MM.1S (cell line): ENCODE measurements at regions not wholly inside any gene's neighbourhood (a gene's known extent, or its start where the extent isn't known, plus 50 kb on each side); places are given as distances from the start of the nearest gene placed in this dataset.

ENCODE experiments used
- DNase-seq: peaks from one replicate; pipeline ENCODE4 v3.0.0-alpha.2; 2015
- H2AFZ ChIP-seq: fragments of 300-600 bp; sonication (generic); 2 replicates; pipeline ENCODE4 v1.6.0; 2016; ENCODE audit warnings: antibody characterized with exemption, low read length
- H3F3A ChIP-seq: fragments of 300-600 bp; sonication (generic); 2 replicates; pipeline ENCODE4 v1.6.1; 2016; ENCODE audit warnings: mild to moderate bottlenecking, antibody characterized with exemption, low read length, moderate library complexity, mixed read lengths; ENCODE audit not compliant: insufficient read depth
- H3K27ac ChIP-seq: fragments of 300-600 bp; sonication (generic); 2 replicates; pipeline ENCODE4 v1.5.1; 2016; ENCODE audit warnings: mild to moderate bottlenecking, low read length
- H3K27me3 ChIP-seq: fragments of 300-600 bp; sonication (generic); replicated peaks from 2 replicates; pipeline ENCODE4 v1.6.0; 2016; ENCODE audit warnings: low read length; ENCODE audit not compliant: insufficient read depth
- H3K36me3 ChIP-seq: fragments of 300-600 bp; sonication (generic); replicated peaks from 2 replicates; pipeline ENCODE4 v1.6.1; 2016; ENCODE audit warnings: mild to moderate bottlenecking, low read length, mixed read lengths; ENCODE audit not compliant: insufficient read depth
- H3K4me1 ChIP-seq: fragments of 300-600 bp; sonication (generic); 2 replicates; pipeline ENCODE4 v1.6.1; 2016; ENCODE audit warnings: low read length, mixed read lengths
- H3K4me2 ChIP-seq: fragments of 300-600 bp; sonication (generic); 2 replicates; pipeline ENCODE4 v1.6.0; 2016; ENCODE audit warnings: low read depth, low read length
- H3K4me3 ChIP-seq: fragments of 300-600 bp; sonication (generic); 2 replicates; pipeline ENCODE4 v1.5.1; 2016; ENCODE audit warnings: low read length, mixed read lengths
- H3K79me2 ChIP-seq: fragments of 300-600 bp; sonication (generic); 2 replicates; pipeline ENCODE4 v1.6.1; 2016; ENCODE audit warnings: mixed run types, low read length, mixed read lengths
- H3K9ac ChIP-seq: fragments of 300-600 bp; sonication (generic); 2 replicates; pipeline ENCODE4 v1.6.1; 2016; ENCODE audit warnings: low read length, mixed read lengths
- H3K9me2 ChIP-seq: fragments of 300-600 bp; sonication (generic); replicated peaks from 2 replicates; pipeline ENCODE4 v1.6.1; 2016; ENCODE audit warnings: mild to moderate bottlenecking, low read length, mixed read lengths; ENCODE audit not compliant: insufficient read depth
- H3K9me3 ChIP-seq: fragments of 300-600 bp; sonication (generic); replicated peaks from 2 replicates; pipeline ENCODE4 v1.6.1; 2016; ENCODE audit warnings: mild to moderate bottlenecking, low read length, mixed read lengths; ENCODE audit not compliant: insufficient read depth
- H4K20me1 ChIP-seq: fragments of 300-600 bp; sonication (generic); 2 replicates; pipeline ENCODE4 v1.6.1; 2016; ENCODE audit warnings: mild to moderate bottlenecking, low read length, moderate library complexity, mixed read lengths; ENCODE audit not compliant: insufficient read depth
- EZH2 ChIP-seq: fragments of 300-600 bp; sonication (generic); optimal IDR thresholded peaks from 2 replicates; pipeline ENCODE3; 2017; ENCODE audit warnings: low read depth, mild to moderate bottlenecking, antibody characterized with exemption, low read length, mixed read lengths
- EZH2phosphoT487 ChIP-seq: fragments of 300-600 bp; sonication (generic); IDR thresholded peaks from 2 replicates; pipeline ENCODE4 v1.6.1; 2018; ENCODE audit warnings: antibody characterized with exemption, low read length
- TF ChIP-seq, protein P1 (sequence below): fragments of 300-600 bp; sonication (generic); IDR thresholded peaks from 2 replicates; pipeline ENCODE4 v1.5.1; 2016; ENCODE audit warnings: antibody characterized with exemption, low read length, mixed read lengths

DNA sequence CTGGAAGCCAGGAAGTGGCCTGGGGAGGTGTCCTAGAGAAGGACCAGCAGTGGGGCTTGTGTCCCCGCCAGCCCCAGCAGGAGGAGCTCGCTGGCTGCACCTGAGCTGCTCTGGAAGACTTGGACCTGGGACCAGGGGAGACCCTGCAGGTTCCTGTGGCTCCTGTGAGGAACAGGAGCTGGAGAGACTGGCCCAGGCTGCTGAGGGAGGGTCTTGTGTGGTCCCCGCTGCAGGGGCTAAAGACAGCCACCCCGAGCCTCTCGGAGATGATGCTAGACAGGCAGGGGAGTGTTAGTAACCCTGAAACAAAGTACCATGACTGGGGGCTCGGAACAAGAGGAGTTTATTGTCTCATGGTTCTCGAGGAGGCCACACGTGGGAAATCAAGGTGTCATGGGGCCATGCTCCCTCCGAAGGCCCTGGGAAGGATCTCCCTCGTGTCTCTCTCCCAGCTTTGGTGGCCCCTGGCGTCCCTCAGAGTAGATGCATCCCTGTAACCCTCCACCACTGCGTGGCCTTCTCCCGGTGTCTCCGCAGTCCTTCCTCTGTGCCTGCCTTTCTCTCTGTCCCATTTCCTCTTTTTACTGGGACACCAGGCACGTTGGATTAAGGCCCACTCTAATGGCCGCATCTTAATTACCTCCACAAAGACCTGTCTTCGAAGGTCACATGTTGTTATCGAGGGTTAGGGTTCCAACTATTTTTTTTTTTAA, 348.4 kb downstream of the GLRX3 start:
- Histone ChIP-seq H3K4me1 (no peaks in the 10 kb centered on the region), H3K4me3 (no peak overlapping the region), H3K9me2 (no peaks in the 10 kb centered on the region), H3K4me2 (no peak overlapping the region), H3K9me3 (no peaks in the 10 kb centered on the region), H3K79me2 (no peaks in the 10 kb centered on the region), H3K27me3 (no peaks in the 10 kb centered on the region), H3K36me3 (no peaks in the 10 kb centered on the region), H3K27ac (no peak overlapping the region), H4K20me1 (no peaks in the 10 kb centered on the region), H3F3A (no peaks in the 10 kb centered on the region), H2AFZ (no peak overlapping the region), H3K9ac (no peak overlapping the region)
- TF ChIP-seq EZH2, result no peak
- no peak for TF ChIP-seq EZH2phosphoT487
- TF ChIP-seq, protein P1, sequence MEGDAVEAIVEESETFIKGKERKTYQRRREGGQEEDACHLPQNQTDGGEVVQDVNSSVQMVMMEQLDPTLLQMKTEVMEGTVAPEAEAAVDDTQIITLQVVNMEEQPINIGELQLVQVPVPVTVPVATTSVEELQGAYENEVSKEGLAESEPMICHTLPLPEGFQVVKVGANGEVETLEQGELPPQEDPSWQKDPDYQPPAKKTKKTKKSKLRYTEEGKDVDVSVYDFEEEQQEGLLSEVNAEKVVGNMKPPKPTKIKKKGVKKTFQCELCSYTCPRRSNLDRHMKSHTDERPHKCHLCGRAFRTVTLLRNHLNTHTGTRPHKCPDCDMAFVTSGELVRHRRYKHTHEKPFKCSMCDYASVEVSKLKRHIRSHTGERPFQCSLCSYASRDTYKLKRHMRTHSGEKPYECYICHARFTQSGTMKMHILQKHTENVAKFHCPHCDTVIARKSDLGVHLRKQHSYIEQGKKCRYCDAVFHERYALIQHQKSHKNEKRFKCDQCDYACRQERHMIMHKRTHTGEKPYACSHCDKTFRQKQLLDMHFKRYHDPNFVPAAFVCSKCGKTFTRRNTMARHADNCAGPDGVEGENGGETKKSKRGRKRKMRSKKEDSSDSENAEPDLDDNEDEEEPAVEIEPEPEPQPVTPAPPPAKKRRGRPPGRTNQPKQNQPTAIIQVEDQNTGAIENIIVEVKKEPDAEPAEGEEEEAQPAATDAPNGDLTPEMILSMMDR, result no peak
- DNase-seq, result no peak

DNA sequence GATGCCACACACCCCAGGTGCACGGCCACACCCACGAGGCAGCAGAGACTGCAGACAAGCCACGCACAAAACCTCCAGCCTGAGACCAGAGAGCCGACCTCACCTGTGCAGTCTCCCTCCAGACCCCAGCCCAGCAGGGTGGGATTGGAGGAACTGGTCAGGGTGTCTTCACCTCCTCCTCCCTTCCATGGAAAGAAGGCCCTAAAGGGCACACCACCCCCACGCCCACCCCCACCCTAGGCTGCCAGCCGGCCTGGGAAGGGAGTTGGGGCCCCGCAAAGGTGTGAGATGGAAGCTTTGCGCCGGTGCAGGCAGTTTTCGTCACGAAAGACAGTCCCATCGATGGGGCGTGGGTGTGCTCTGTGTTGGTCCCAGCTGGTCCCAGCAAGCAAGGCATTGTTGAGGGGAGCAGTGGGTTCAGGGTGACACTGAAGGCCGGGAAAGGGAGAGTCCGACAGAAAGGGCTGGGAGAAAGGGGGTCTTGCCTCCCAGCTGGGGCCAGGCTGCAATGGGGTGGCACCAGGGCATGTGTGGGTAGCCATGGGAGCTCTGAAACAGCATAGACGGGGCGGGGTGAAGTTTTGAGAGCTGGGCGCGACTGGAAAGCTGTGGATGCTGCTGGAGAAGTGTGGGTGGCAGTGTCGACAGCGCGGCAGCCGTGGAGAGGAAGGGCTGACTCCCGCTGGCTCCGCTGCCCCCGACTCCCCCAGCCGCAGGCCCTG, 349.2 kb downstream of the GLRX3 start:
- Histone ChIP-seq H3K4me3 (no peak overlapping the region), H4K20me1 (no peaks in the 10 kb centered on the region), H3K27ac (no peak overlapping the region), H3K27me3 (no peaks in the 10 kb centered on the region), H3F3A (no peaks in the 10 kb centered on the region), H3K9ac (no peak overlapping the region), H3K4me2 (no peak overlapping the region), H2AFZ (no peak overlapping the region), H3K9me3 (no peaks in the 10 kb centered on the region), H3K36me3 (no peaks in the 10 kb centered on the region), H3K9me2 (no peaks in the 10 kb centered on the region), H3K4me1 (no peaks in the 10 kb centered on the region), H3K79me2 (no peaks in the 10 kb centered on the region)
- TF ChIP-seq EZH2phosphoT487, result no peak
- no peak for TF ChIP-seq EZH2
- TF ChIP-seq, protein P1, result no peak
- no peak for DNase-seq

DNA sequence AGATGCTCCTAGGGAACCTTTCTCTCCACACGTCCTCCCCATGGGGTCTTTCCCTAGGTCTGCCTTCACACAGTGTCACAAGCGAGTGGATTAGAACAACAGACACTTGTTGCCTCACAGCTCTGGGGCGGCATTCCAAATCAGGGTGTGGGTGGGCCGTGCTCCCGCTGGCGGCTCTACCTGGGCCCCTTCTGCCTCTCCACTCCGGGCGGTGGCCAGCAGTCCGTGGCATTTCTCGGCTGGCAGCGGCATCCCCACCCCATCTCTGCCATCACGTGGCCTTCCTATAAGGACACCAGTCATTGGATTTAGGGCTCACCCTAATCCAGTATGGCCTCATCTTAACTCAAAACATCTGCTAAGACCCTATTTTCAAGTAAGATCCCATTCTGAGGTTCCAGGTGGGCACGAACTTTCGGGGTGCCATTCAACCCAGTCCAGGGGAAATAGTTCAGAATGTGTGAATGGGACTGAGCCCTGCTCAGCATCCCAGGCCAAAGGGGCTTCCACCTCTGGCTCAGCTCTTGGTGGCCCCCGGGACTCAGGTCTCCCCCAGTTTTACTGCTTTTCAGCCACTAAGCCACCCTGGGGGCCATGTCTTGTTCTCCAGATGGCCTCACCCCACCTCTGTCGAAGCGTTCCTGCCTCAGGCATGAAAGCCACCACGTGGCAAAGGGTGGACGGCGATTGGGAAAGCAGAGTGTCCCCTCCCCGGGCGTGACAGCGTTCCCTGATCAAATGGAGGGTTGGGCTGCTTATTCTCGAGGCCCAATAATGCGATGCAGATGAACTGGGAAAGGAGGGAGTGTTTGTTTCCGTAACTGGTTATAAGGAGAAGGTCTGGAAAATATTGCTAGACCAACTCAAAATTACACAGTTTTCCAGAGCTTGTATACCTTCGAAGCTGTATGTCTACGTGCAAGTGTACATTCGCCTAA, 350.0 kb downstream of the GLRX3 start:
- H3K4me1 ChIP-seq, result no peaks in the 10 kb centered on the region
- H3K9ac ChIP-seq, result no peak overlapping the region
- no peaks in the 10 kb centered on the region for H3K36me3 ChIP-seq
- no peaks in the 10 kb centered on the region for H4K20me1 ChIP-seq
- H3K27me3 ChIP-seq, result no peaks in the 10 kb centered on the region
- H3F3A ChIP-seq, result no peaks in the 10 kb centered on the region
- H3K79me2 ChIP-seq, result no peaks in the 10 kb centered on the region
- H3K27ac ChIP-seq, result no peak overlapping the region
- no peak overlapping the region for H2AFZ ChIP-seq
- no peaks in the 10 kb centered on the region for H3K9me3 ChIP-seq
- no peak for TF ChIP-seq EZH2phosphoT487
- no peaks in the 10 kb centered on the region for H3K9me2 ChIP-seq
- H3K4me3 ChIP-seq, result no peak overlapping the region
- no peak for DNase-seq
- H3K4me2 ChIP-seq, result no peak overlapping the region
